Astrocyte (in vitro differentiated cells and primary cell): ENCODE measurements at regions not wholly inside any gene's neighbourhood (a gene's known extent, or its start where the extent isn't known, plus 50 kb on each side); places are given as distances from the start of the nearest gene placed in this dataset.

Experiments used
- DNase-seq: peaks from one replicate; pipeline ENCODE4 v3.0.0-alpha.2; 2010; ENCODE audit warnings: low read depth
- FAIRE-seq: peaks from 2 replicates; lab custom pipeline; 2011; peaks lifted over from hg19 to GRCh38; lab: Jason Lieb, UNC
- H2AFZ ChIP-seq: 2 replicates; pipeline ENCODE4 v1.6.0; 2012; ENCODE audit warnings: low read depth, low read length, inconsistent platforms
- H3K27ac ChIP-seq: 2 replicates; pipeline ENCODE4 v1.5.1; 2011; ENCODE audit warnings: low read depth, low read length, inconsistent platforms
- H3K27me3 ChIP-seq: 2 replicates; pipeline ENCODE4 v1.6.0; 2011; ENCODE audit warnings: low read length, inconsistent platforms; ENCODE audit not compliant: insufficient read depth
- H3K36me3 ChIP-seq: 2 replicates; pipeline ENCODE4 v1.5.1; 2011; ENCODE audit warnings: low read length, inconsistent platforms; ENCODE audit not compliant: insufficient read depth
- H3K4me1 ChIP-seq: 2 replicates; pipeline ENCODE4 v1.5.1; 2011; ENCODE audit warnings: low read length, inconsistent platforms; ENCODE audit not compliant: insufficient read depth
- H3K4me2 ChIP-seq: 2 replicates; pipeline ENCODE4 v1.6.0; 2012; ENCODE audit warnings: low read length, inconsistent platforms
- H3K4me3 ChIP-seq: 2 replicates; pipeline ENCODE4 v1.5.1; 2011; ENCODE audit warnings: low read depth, mild to moderate bottlenecking, low read length, inconsistent platforms; ENCODE audit not compliant: insufficient read depth
- H3K79me2 ChIP-seq: 2 replicates; pipeline ENCODE4 v1.6.0; 2012; ENCODE audit warnings: mild to moderate bottlenecking, low read length, inconsistent platforms; ENCODE audit not compliant: insufficient read depth
- H3K9ac ChIP-seq: 2 replicates; pipeline ENCODE4 v1.6.0; 2012; ENCODE audit warnings: mild to moderate bottlenecking, low read length, inconsistent platforms
- H3K9me3 ChIP-seq: 2 replicates; pipeline ENCODE4 v1.5.1; 2012; ENCODE audit warnings: low read depth, mild to moderate bottlenecking, low read length, inconsistent platforms; ENCODE audit not compliant: insufficient read depth
- H4K20me1 ChIP-seq: 2 replicates; pipeline ENCODE4 v1.6.0; 2012; ENCODE audit warnings: low read length, inconsistent platforms; ENCODE audit not compliant: insufficient read depth
- H3K27ac Mint-ChIP-seq: one replicate; pipeline ENCODE4 v1.8.0; 2021; ENCODE audit warnings: mild to moderate bottlenecking, mixed read lengths; ENCODE audit not compliant: unreplicated experiment
- H3K27me3 Mint-ChIP-seq: one replicate; pipeline ENCODE4 v1.8.0; 2021; ENCODE audit warnings: low read depth, mixed read lengths; ENCODE audit not compliant: unreplicated experiment
- H3K36me3 Mint-ChIP-seq: one replicate; pipeline ENCODE4 v1.8.0; 2021; ENCODE audit warnings: low read depth, mixed read lengths; ENCODE audit not compliant: unreplicated experiment
- H3K4me1 Mint-ChIP-seq: one replicate; pipeline ENCODE4 v1.8.0; 2021; ENCODE audit warnings: low read depth, mixed read lengths; ENCODE audit not compliant: unreplicated experiment
- H3K4me3 Mint-ChIP-seq: one replicate; pipeline ENCODE4 v1.8.0; 2021; ENCODE audit warnings: mild to moderate bottlenecking, moderate library complexity, mixed read lengths; ENCODE audit not compliant: unreplicated experiment
- H3K9me3 Mint-ChIP-seq: one replicate; pipeline ENCODE4 v1.8.0; 2021; ENCODE audit warnings: mild to moderate bottlenecking, mixed read lengths; ENCODE audit not compliant: unreplicated experiment
- EZH2 ChIP-seq: IDR thresholded peaks from 2 replicates; pipeline ENCODE4 v1.6.1; 2012; ENCODE audit warnings: mild to moderate bottlenecking, low read length, inconsistent platforms; ENCODE audit not compliant: insufficient read depth
- TF ChIP-seq, protein P1 (sequence below): IDR thresholded peaks from 2 replicates; pipeline ENCODE4 v1.5.1; 2011; ENCODE audit warnings: low read depth, mild to moderate bottlenecking, inconsistent platforms, low read length, moderate library complexity; ENCODE audit not compliant: insufficient read depth

DNA sequence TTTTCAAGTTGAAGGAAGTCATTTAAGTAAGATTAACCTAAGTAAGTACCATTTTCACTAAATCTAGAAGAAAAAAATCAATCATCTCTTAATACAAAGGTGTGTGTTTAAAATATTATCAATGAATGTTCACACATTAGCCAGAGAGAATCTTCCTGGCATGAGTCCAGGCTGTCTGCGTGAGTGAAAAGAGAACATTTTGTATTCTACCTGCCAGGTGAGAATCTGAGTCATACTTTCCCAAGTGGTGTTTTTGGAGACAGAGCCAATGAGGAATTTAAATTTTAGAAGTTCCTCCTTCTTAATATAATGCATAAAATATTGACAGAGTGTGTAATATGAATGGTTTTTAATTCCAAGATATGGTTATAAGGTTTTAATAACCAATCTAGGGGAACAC is 371.8 kb upstream of the NR3C2 start:
- H3K27ac Mint-ChIP-seq = no peak overlapping the region
- H3K4me1 ChIP-seq = no peaks in the 10 kb centered on the region
- no peaks in the 10 kb centered on the region for H4K20me1 ChIP-seq
- H3K27me3 Mint-ChIP-seq = no peaks in the 10 kb centered on the region
- no peaks in the 10 kb centered on the region for H3K27me3 ChIP-seq
- H3K4me3 Mint-ChIP-seq = no peak overlapping the region
- TF ChIP-seq, protein P1, sequence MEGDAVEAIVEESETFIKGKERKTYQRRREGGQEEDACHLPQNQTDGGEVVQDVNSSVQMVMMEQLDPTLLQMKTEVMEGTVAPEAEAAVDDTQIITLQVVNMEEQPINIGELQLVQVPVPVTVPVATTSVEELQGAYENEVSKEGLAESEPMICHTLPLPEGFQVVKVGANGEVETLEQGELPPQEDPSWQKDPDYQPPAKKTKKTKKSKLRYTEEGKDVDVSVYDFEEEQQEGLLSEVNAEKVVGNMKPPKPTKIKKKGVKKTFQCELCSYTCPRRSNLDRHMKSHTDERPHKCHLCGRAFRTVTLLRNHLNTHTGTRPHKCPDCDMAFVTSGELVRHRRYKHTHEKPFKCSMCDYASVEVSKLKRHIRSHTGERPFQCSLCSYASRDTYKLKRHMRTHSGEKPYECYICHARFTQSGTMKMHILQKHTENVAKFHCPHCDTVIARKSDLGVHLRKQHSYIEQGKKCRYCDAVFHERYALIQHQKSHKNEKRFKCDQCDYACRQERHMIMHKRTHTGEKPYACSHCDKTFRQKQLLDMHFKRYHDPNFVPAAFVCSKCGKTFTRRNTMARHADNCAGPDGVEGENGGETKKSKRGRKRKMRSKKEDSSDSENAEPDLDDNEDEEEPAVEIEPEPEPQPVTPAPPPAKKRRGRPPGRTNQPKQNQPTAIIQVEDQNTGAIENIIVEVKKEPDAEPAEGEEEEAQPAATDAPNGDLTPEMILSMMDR = no peak
- no peak for TF ChIP-seq EZH2
- no peaks in the 10 kb centered on the region for H3K9me3 ChIP-seq
- H3K4me2 ChIP-seq = no peak overlapping the region
- no peak for FAIRE-seq
- H3K4me3 ChIP-seq = no peak overlapping the region
- no peak for DNase-seq
- H3K36me3 ChIP-seq = no peaks in the 10 kb centered on the region
- H3K9ac ChIP-seq = no peak overlapping the region
- no peaks in the 10 kb centered on the region for H3K79me2 ChIP-seq
- H3K27ac ChIP-seq = no peak overlapping the region
- H2AFZ ChIP-seq = no peak overlapping the region
- H3K9me3 Mint-ChIP-seq = peaks cover 11% of the 10 kb centered on the region
- no peaks in the 10 kb centered on the region for H3K4me1 Mint-ChIP-seq
- no peaks in the 10 kb centered on the region for H3K36me3 Mint-ChIP-seq

- DNase-seq (no peak), FAIRE-seq (no peak)
- Histone ChIP-seq H3K9ac (no peak overlapping the region), H3K4me1 (no peaks in the 10 kb centered on the region), H3K9me3 (no peaks in the 10 kb centered on the region), H4K20me1 (no peaks in the 10 kb centered on the region), H3K27me3 (no peaks in the 10 kb centered on the region), H2AFZ (no peak overlapping the region), H3K36me3 (no peaks in the 10 kb centered on the region), H3K27ac (no peak overlapping the region), H3K79me2 (no peaks in the 10 kb centered on the region), H3K4me3 (no peak overlapping the region), H3K4me2 (no peak overlapping the region)
- no peaks in the 10 kb centered on the region for H3K36me3 Mint-ChIP-seq
- no peaks in the 10 kb centered on the region for H3K27me3 Mint-ChIP-seq
- peaks cover 5% of the 10 kb centered on the region for H3K4me1 Mint-ChIP-seq
- H3K4me3 Mint-ChIP-seq = no peak overlapping the region
- H3K9me3 Mint-ChIP-seq = peaks cover 9% of the 10 kb centered on the region
- TF ChIP-seq, protein P1 = no peak
- no peak for TF ChIP-seq EZH2
- no peak overlapping the region for H3K27ac Mint-ChIP-seq
These were observed 371.1 kb upstream of the NR3C2 start for GRCh38 chr4:148813289-148813688.

DNA sequence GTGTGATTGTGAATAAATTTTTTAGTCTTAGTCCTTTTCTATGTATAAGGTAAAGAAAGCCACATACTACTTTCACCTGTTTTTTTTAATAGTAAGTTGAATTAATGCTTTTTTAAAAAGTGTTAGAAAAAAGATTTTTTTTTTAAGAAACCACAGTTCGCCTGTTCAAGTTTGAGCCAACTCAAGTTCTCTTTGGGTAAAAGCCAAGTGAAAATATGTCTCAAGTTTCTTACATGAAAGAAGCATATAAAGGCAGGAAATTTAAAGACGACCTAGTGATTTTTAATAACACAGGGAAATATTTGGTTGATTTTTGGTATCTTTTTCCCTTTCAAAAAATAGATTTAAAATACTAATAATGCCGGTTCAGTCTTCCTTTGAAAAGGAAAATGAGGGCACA is 369.9 kb upstream of the NR3C2 start:
- Histone ChIP-seq H3K4me1 (no peaks in the 10 kb centered on the region), H3K4me3 (no peak overlapping the region), H3K27me3 (no peaks in the 10 kb centered on the region), H3K27ac (no peak overlapping the region), H3K9me3 (no peaks in the 10 kb centered on the region), H2AFZ (no peak overlapping the region), H3K4me2 (no peak overlapping the region), H3K36me3 (no peaks in the 10 kb centered on the region), H3K9ac (no peak overlapping the region), H3K79me2 (no peaks in the 10 kb centered on the region), H4K20me1 (no peaks in the 10 kb centered on the region)
- DNase-seq (no peak), FAIRE-seq (no peak)
- Mint-ChIP-seq H3K4me3 (no peak overlapping the region), H3K36me3 (no peaks in the 10 kb centered on the region), H3K27me3 (no peaks in the 10 kb centered on the region), H3K27ac (no peak overlapping the region), H3K4me1 (peaks cover 8% of the 10 kb centered on the region), H3K9me3 (peaks cover 5% of the 10 kb centered on the region)
- TF ChIP-seq, protein P1 = no peak
- TF ChIP-seq EZH2 = no peak
